Ovary (tissue), 3 donors: ENCODE measurements at regions not wholly inside any gene's neighbourhood (a gene's known extent, or its start where the extent isn't known, plus 50 kb on each side); places are given as distances from the start of the nearest gene placed in this dataset.

Source experiments
- EP300 ChIP-seq: sonication (generic); formaldehyde crosslinking; IDR thresholded peaks from one replicate; pipeline ENCODE4 v1.6.1; 2017; ENCODE audit warnings: antibody characterized with exemption
- POLR2A ChIP-seq: fragments of 450-650 bp; IDR thresholded peaks from one replicate; pipeline ENCODE4 v1.6.1; 2017; ENCODE audit warnings: antibody characterized with exemption, mild to moderate bottlenecking, moderate library complexity
- TF ChIP-seq, protein P1 (sequence below), 3 donors: fragments of 450-650 bp in 2 of 3; fragments of 200-600 bp in 1 of 3; IDR thresholded peaks; one replicate each; pipeline versions ENCODE4 v1.5.1 to v1.8.0; 2016 to 2022; ENCODE audit warnings: antibody characterized with exemption in 3 of 3, mild to moderate bottlenecking in 1 of 3
- donor health status: DM: no; HTN: no; CAD: no.

DNA sequence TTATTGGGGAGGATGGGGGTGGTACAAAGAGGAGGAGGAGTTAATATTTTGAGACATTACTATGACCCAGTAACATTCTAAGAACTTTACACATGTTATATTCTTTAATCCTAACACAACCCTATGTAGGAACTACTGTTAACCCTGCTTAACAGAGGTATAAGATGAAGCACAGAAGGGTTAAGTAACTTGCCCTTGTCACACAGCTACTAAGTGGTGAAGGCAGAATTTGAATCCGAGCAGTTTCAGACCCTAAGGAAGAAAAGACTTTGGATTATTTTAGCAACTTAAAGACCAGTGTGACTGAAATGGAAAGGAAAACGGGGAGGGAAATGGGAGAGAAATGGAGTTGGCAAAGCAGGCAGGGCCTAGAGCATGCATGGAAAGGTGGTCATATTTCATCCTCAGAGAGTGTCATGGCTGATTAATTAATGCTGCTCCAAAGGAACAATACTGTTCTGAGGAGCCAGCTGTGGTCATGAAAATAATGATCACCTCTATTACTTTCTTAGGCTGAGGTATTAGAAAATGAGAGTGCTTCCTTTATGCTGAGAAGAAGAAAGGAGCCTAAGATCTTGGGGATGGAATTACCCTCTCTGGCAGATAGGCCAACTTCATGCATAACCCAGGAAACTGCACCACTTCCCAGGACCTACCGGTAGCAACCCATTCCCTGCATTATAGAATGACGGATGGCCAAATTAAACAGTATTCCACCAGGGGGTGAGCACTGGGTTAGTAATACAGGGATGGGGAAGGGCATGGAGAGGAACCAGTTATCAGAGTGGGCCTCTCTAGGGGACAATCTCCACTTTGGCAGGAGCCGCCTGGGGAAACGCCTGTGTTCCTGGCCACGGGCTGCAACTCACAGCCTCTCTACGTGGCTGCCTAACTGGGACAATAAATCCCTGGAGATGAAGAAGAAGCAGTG, 50.1 kb upstream of the TNFAIP3 start:
- TF ChIP-seq, protein P1, sequence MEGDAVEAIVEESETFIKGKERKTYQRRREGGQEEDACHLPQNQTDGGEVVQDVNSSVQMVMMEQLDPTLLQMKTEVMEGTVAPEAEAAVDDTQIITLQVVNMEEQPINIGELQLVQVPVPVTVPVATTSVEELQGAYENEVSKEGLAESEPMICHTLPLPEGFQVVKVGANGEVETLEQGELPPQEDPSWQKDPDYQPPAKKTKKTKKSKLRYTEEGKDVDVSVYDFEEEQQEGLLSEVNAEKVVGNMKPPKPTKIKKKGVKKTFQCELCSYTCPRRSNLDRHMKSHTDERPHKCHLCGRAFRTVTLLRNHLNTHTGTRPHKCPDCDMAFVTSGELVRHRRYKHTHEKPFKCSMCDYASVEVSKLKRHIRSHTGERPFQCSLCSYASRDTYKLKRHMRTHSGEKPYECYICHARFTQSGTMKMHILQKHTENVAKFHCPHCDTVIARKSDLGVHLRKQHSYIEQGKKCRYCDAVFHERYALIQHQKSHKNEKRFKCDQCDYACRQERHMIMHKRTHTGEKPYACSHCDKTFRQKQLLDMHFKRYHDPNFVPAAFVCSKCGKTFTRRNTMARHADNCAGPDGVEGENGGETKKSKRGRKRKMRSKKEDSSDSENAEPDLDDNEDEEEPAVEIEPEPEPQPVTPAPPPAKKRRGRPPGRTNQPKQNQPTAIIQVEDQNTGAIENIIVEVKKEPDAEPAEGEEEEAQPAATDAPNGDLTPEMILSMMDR (IDR thresholded peaks at IDR 0.05): no peak
- TF ChIP-seq POLR2A: no peak
- no peak for TF ChIP-seq EP300
